Neural cell (in vitro differentiated cells): ENCODE measurements at regions not wholly inside any gene's neighbourhood (a gene's known extent, or its start where the extent isn't known, plus 50 kb on each side); places are given as distances from the start of the nearest gene placed in this dataset.

Source experiments
- H2AFZ ChIP-seq: fragments of 200-600, 300-800 bp; sonication (generic), shearing (Covaris generic); 2 replicates; pipeline ENCODE4 v1.6.0; 2014; ENCODE audit warnings: low read depth, mild to moderate bottlenecking, antibody characterized with exemption, low read length, moderate library complexity
- H3F3A ChIP-seq: fragments of 200-600 bp; shearing (Covaris generic); 2 replicates; pipeline ENCODE4 v1.6.1; 2016; ENCODE audit warnings: mild to moderate bottlenecking, moderate library complexity, mixed read lengths, antibody characterized with exemption, low read length; ENCODE audit not compliant: insufficient read depth, poor library complexity, severe bottlenecking
- H3K27ac ChIP-seq: fragments of 200-600, 300-800 bp; sonication (generic), shearing (Covaris generic); 2 replicates; pipeline ENCODE4 v1.5.1; 2014; ENCODE audit warnings: mild to moderate bottlenecking, low read length, moderate library complexity
- H3K27me3 ChIP-seq: fragments of 300-800, 200-600 bp; sonication (generic), shearing (Covaris generic); 2 replicates; pipeline ENCODE4 v1.6.0; 2014; ENCODE audit warnings: mild to moderate bottlenecking, low read depth, low read length, moderate library complexity; ENCODE audit not compliant: insufficient read depth
- H3K36me3 ChIP-seq: fragments of 300-800, 200-600 bp; sonication (generic), shearing (Covaris generic); 2 replicates; pipeline ENCODE4 v1.5.1; 2014; ENCODE audit warnings: mild to moderate bottlenecking, antibody characterized with exemption, low read length, moderate library complexity; ENCODE audit not compliant: insufficient read depth
- H3K4me2 ChIP-seq: fragments of 300-800, 200-600 bp; sonication (generic), shearing (Covaris generic); 2 replicates; pipeline ENCODE4 v1.6.0; 2014; ENCODE audit warnings: mild to moderate bottlenecking, low read length
- H3K4me3 ChIP-seq: fragments of 300-800, 200-600 bp; sonication (generic), shearing (Covaris generic); 2 replicates; pipeline ENCODE4 v1.5.1; 2014; ENCODE audit warnings: mild to moderate bottlenecking, low read length, moderate library complexity
- H3K79me2 ChIP-seq: fragments of 200-600 bp; shearing (Covaris generic); replicated peaks from 2 replicates; pipeline ENCODE4 v1.6.0; 2014; ENCODE audit warnings: mild to moderate bottlenecking, low read length, moderate library complexity; ENCODE audit not compliant: insufficient read depth
- H3K9ac ChIP-seq: fragments of 300-800, 200-600 bp; sonication (generic), shearing (Covaris generic); 2 replicates; pipeline ENCODE4 v1.6.1; 2016; ENCODE audit warnings: mild to moderate bottlenecking, low read length, mixed read lengths
- H3K9me2 ChIP-seq: fragments of 200-600 bp; shearing (Covaris generic); 2 replicates; pipeline ENCODE4 v1.6.1; 2016; ENCODE audit warnings: mild to moderate bottlenecking, low read length, mixed read lengths; ENCODE audit not compliant: insufficient read depth
- H3K9me3 ChIP-seq: fragments of 200-600, 300-800 bp; sonication (generic), shearing (Covaris generic); 2 replicates; pipeline ENCODE4 v1.6.1; 2016; ENCODE audit warnings: mild to moderate bottlenecking, mixed run types, low read length, moderate library complexity, mixed read lengths
- H4K20me1 ChIP-seq: fragments of 200-600 bp; shearing (Covaris generic); 2 replicates; pipeline ENCODE4 v1.6.1; 2016; ENCODE audit warnings: mild to moderate bottlenecking, mixed run types; ENCODE audit not compliant: insufficient read depth
- CTCF ChIP-seq: fragments of 450-650 bp; IDR thresholded peaks from 2 replicates; pipeline ENCODE4 v1.5.1; 2014; ENCODE audit warnings: antibody characterized with exemption, mild to moderate bottlenecking, moderate library complexity; ENCODE audit not compliant: poor library complexity, severe bottlenecking
- EP300 ChIP-seq: fragments of 450-650 bp; conservative IDR thresholded peaks from 2 replicates; pipeline ENCODE4 v1.6.1; 2014; ENCODE audit warnings: antibody characterized with exemption, mild to moderate bottlenecking, moderate library complexity; ENCODE audit not compliant: poor library complexity, severe bottlenecking
- EZH2 ChIP-seq: fragments of 200-600, 300-800 bp; shearing (Covaris generic), sonication (generic); IDR thresholded peaks from 2 replicates; pipeline ENCODE4 v1.6.1; 2014; ENCODE audit warnings: antibody characterized with exemption, low read length, borderline replicate concordance, mild to moderate bottlenecking; ENCODE audit not compliant: insufficient read depth, poor library complexity, severe bottlenecking
- MXI1 ChIP-seq: fragments of 450-650 bp; conservative IDR thresholded peaks from 2 replicates; pipeline ENCODE4 v1.6.1; 2014; ENCODE audit warnings: antibody characterized with exemption, mild to moderate bottlenecking; ENCODE audit not compliant: poor library complexity, severe bottlenecking
- POLR2AphosphoS5 ChIP-seq: IDR thresholded peaks from 2 replicates; pipeline ENCODE4 v1.6.1; 2012
- RAD21 ChIP-seq: fragments of 450-650 bp; conservative IDR thresholded peaks from 2 replicates; pipeline ENCODE4 v1.6.1; 2014; ENCODE audit warnings: antibody characterized with exemption, mild to moderate bottlenecking, moderate library complexity
- REST ChIP-seq: IDR thresholded peaks from 2 replicates; pipeline ENCODE4 v1.6.1; 2012; ENCODE audit warnings: borderline replicate concordance
- SMC3 ChIP-seq: fragments of 450-650 bp; conservative IDR thresholded peaks from 2 replicates; pipeline ENCODE4 v1.6.1; 2014; ENCODE audit warnings: antibody characterized with exemption, mild to moderate bottlenecking, moderate library complexity; ENCODE audit not compliant: poor library complexity
- TAF1 ChIP-seq: IDR thresholded peaks from 2 replicates; pipeline ENCODE4 v1.6.1; 2012; ENCODE audit warnings: low read depth

DNA sequence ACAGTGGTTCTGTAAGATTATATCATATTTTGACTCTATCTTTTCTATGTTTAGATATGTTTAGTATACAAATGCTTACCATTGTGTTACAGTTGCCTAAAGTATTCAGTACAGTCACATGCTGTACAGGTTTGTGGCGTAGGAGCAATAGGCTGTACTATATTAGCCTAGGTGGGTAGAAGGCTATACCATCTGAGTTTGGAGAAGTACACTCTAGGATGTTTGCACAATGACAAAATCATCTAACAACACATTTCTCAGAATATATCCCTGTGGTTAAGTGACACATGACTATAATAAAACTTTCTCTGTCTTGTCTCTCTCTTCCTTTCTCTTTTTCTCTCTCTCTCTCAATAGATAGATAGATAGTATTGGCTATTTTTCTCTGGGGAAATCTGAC, 1053.1 kb downstream of the STIM2 start:
- no peak overlapping the region for H3K4me3 ChIP-seq
- no peaks in the 10 kb centered on the region for H3F3A ChIP-seq
- no peak overlapping the region for H2AFZ ChIP-seq
- no peak overlapping the region for H3K27ac ChIP-seq
- H4K20me1 ChIP-seq = no peaks in the 10 kb centered on the region
- TF ChIP-seq MXI1 (no peak), CTCF (no peak), SMC3 (no peak), POLR2AphosphoS5 (no peak), EP300 (no peak), REST (no peak), RAD21 (no peak), TAF1 (no peak), EZH2 (no peak)
- no peaks in the 10 kb centered on the region for H3K9me2 ChIP-seq
- no peaks in the 10 kb centered on the region for H3K36me3 ChIP-seq
- no peaks in the 10 kb centered on the region for H3K79me2 ChIP-seq
- H3K27me3 ChIP-seq = no peaks in the 10 kb centered on the region
- H3K9ac ChIP-seq = no peak overlapping the region
- H3K4me2 ChIP-seq = no peak overlapping the region
- no peaks in the 10 kb centered on the region for H3K9me3 ChIP-seq

DNA sequence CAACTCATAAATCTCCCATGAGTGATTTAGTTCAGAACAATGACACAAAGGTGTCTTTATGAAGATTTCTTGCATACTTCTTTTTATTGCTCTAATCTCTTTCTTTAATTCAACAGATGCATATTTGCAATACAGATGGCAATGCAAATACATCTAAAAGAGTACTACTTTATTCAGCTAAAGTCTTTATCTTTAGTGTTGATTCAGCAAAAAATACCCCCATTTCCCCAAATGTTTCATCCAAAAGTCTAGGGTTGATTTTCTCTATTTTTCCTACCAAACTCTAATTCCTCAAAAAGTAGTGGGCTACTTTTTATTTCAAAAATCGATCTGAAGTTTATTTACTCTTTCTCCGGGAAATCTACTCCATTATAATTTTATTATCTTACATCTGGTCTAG, 1055.2 kb downstream of the STIM2 start:
- no peaks in the 10 kb centered on the region for H3K27me3 ChIP-seq
- TF ChIP-seq TAF1 (no peak), CTCF (no peak), EP300 (no peak), SMC3 (no peak), POLR2AphosphoS5 (no peak), REST (no peak), EZH2 (no peak), RAD21 (no peak), MXI1 (no peak)
- H3K9me3 ChIP-seq = no peaks in the 10 kb centered on the region
- H3K79me2 ChIP-seq = no peaks in the 10 kb centered on the region
- H4K20me1 ChIP-seq = no peaks in the 10 kb centered on the region
- H3K4me3 ChIP-seq = no peak overlapping the region
- no peaks in the 10 kb centered on the region for H3K9me2 ChIP-seq
- no peak overlapping the region for H2AFZ ChIP-seq
- H3K4me2 ChIP-seq = no peak overlapping the region
- H3K36me3 ChIP-seq = no peaks in the 10 kb centered on the region
- H3K9ac ChIP-seq = no peak overlapping the region
- no peak overlapping the region for H3K27ac ChIP-seq
- H3F3A ChIP-seq = no peaks in the 10 kb centered on the region
